ENCODE measurements at regions not wholly inside any gene's neighbourhood (a gene's known extent, or its start where the extent isn't known, plus 50 kb on each side); places are given as distances from the start of the nearest gene placed in this dataset.
"Not testable (repeated sequence)": the region's sequence is repeated elsewhere in the genome, so short reads cannot be mapped to it uniquely, and the experiment has no call there.

GRCh38 chr6:80425089-80425823 is 318.8 kb downstream of the BCKDHB start:
- RAD21 ChIA-PET (ENCODE audit: low non-redundant PET in 1 of 2, low total read pairs in 2 of 2, uncharacterized antibody in 2 of 2, unreplicated experiment in 2 of 2), result no interaction called here
- intact Hi-C loops (cut with micrococcal nuclease), result no loop called here
- no peaks in the 10 kb centered on the region for H3K36me3 ChIP-seq (ENCODE audit: control insufficient read depth in 1 of 2, insufficient read depth in 2 of 2, low read length in 2 of 2)
- DNase-seq (ENCODE audit: low read depth, low spot score), result no peak
- no peaks in the 10 kb centered on the region for H3K79me2 ChIP-seq (ENCODE audit: insufficient read depth, low read length)
- CTCF ChIA-PET, result no interaction called here
- no peak overlapping the region for H3K4me2 ChIP-seq (ENCODE audit: low read length)
- no TSS peak for BruUV-seq (replicated peaks)
- H3K9me3 ChIP-seq (ENCODE audit: control insufficient read depth in 1 of 2, insufficient read depth in 1 of 2, low read depth in 1 of 2, low read length in 2 of 2), result peaks cover 0 to 6% of the 10 kb centered on the region in 2 experiments; a peak in 1 of 4 replicates
- H3K9me2 ChIP-seq (ENCODE audit: insufficient read depth), result no peaks in the 10 kb centered on the region
- H4K20me1 ChIP-seq (ENCODE audit: insufficient read depth), result no peaks in the 10 kb centered on the region
- ATAC-seq, result no peak
- TF ChIP-seq RAD21 (IDR thresholded peaks at IDR 0.05; ENCODE audit: low read depth), result no peak
- TF ChIP-seq, protein P1, sequence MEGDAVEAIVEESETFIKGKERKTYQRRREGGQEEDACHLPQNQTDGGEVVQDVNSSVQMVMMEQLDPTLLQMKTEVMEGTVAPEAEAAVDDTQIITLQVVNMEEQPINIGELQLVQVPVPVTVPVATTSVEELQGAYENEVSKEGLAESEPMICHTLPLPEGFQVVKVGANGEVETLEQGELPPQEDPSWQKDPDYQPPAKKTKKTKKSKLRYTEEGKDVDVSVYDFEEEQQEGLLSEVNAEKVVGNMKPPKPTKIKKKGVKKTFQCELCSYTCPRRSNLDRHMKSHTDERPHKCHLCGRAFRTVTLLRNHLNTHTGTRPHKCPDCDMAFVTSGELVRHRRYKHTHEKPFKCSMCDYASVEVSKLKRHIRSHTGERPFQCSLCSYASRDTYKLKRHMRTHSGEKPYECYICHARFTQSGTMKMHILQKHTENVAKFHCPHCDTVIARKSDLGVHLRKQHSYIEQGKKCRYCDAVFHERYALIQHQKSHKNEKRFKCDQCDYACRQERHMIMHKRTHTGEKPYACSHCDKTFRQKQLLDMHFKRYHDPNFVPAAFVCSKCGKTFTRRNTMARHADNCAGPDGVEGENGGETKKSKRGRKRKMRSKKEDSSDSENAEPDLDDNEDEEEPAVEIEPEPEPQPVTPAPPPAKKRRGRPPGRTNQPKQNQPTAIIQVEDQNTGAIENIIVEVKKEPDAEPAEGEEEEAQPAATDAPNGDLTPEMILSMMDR (IDR thresholded peaks at IDR 0.05 in 2 of 3, conservative IDR thresholded peaks at IDR 0.05 in 1 of 3; ENCODE audit: borderline replicate concordance in 1 of 3, insufficient read depth in 1 of 3, low read depth in 2 of 3, low read length in 2 of 3), result 0 out of 6 replicates have a peak, but pooled peaks of 2 of the 3 experiments have one; percentile 2 to 22
- H3K27me3 ChIP-seq (ENCODE audit: insufficient read depth, low read length), result no peaks in the 10 kb centered on the region
- no peak overlapping the region for H3K27ac ChIP-seq (ENCODE audit: low read depth, low read length)
- H3K9ac ChIP-seq (ENCODE audit: low read length), result no peak overlapping the region
- H3K4me1 ChIP-seq (ENCODE audit: control insufficient read depth in 1 of 2, insufficient read depth in 2 of 2, low read length in 2 of 2), result no peaks in the 10 kb centered on the region
- no peak overlapping the region for H2AFZ ChIP-seq (ENCODE audit: low read depth, low read length, poor library complexity, severe bottlenecking)
- POLR2A ChIA-PET, result no interaction called here
- no peak overlapping the region for H3K4me3 ChIP-seq (replicated peaks in 1 of 2; ENCODE audit: low read depth in 1 of 2, low read length in 2 of 2)

DNA sequence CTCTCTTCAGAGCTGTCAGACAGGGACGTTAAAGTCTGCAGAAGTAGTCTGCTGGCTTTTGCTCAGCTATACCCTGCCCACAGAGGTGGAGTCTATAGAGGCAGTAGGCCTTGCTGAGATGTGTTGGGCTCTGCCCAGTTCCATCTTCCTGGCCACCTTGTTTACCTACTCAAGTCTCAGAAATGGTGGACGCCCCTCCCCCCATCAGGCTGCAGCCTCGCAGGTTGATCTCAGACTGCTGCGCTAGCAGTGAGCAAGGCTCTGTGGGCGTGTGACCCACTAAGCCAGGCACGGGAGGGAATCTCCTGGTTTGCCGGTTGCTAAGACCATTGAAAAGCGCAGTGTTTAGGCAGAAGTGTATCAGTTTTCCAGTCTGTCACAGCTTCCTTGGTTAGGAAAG is 305.0 kb downstream of the BCKDHB start:
- intact Hi-C loops (cut with micrococcal nuclease), result no loop called here
- TF ChIP-seq SIN3A (IDR thresholded peaks at IDR 0.05; ENCODE audit: low read depth) (no peak), EZH2phosphoT487 (IDR thresholded peaks at IDR 0.05; ENCODE audit: borderline replicate concordance) (no peak), SRF (IDR thresholded peaks at IDR 0.05; ENCODE audit: low read depth) (no peak), POLR2A (IDR thresholded peaks at IDR 0.05; ENCODE audit: borderline replicate concordance, extremely low read depth, insufficient read depth, insufficient read length) (no peak)
- CTCF ChIA-PET, result no interaction called here
- no peak overlapping the region for H2AFZ ChIP-seq (ENCODE audit: low read depth, low read length, poor library complexity, severe bottlenecking)
- H3K36me3 ChIP-seq (ENCODE audit: control insufficient read depth in 1 of 2, insufficient read depth in 2 of 2, low read length in 2 of 2), result no peaks in the 10 kb centered on the region
- POLR2A ChIA-PET, result no interaction called here
- no peak for DNase-seq (ENCODE audit: low read depth, low spot score)
- H3K4me3 ChIP-seq (replicated peaks in 1 of 2; ENCODE audit: low read depth in 1 of 2, low read length in 2 of 2), result no peak overlapping the region
- no peak overlapping the region for H3K4me2 ChIP-seq (ENCODE audit: low read length)
- H3K27ac ChIP-seq (ENCODE audit: low read depth, low read length), result no peak overlapping the region
- H3K4me1 ChIP-seq (ENCODE audit: control insufficient read depth in 1 of 2, insufficient read depth in 2 of 2, low read length in 2 of 2), result no peaks in the 10 kb centered on the region
- RAD21 ChIA-PET (ENCODE audit: low non-redundant PET in 1 of 2, low total read pairs in 2 of 2, uncharacterized antibody in 2 of 2, unreplicated experiment in 2 of 2), result no interaction called here
- no peaks in the 10 kb centered on the region for H3K27me3 ChIP-seq (ENCODE audit: insufficient read depth, low read length)
- BruUV-seq (replicated peaks), result no TSS peak
- no peak overlapping the region for H3K9ac ChIP-seq (ENCODE audit: low read length)
- H4K20me1 ChIP-seq (ENCODE audit: insufficient read depth), result no peaks in the 10 kb centered on the region
- H3K79me2 ChIP-seq (ENCODE audit: insufficient read depth, low read length), result no peaks in the 10 kb centered on the region
- H3K9me2 ChIP-seq (ENCODE audit: insufficient read depth), result no peaks in the 10 kb centered on the region
- H3K9me3 ChIP-seq (ENCODE audit: control insufficient read depth in 1 of 2, insufficient read depth in 1 of 2, low read depth in 1 of 2, low read length in 2 of 2), result no peaks in the 10 kb centered on the region
- no peak for ATAC-seq

- H3K27ac ChIP-seq (ENCODE audit: low read depth, low read length); H3K4me3 ChIP-seq (replicated peaks in 1 of 2; ENCODE audit: low read depth in 1 of 2, low read length in 2 of 2); H3K36me3 ChIP-seq (ENCODE audit: control insufficient read depth in 1 of 2, insufficient read depth in 2 of 2, low read length in 2 of 2); H3K79me2 ChIP-seq (ENCODE audit: insufficient read depth, low read length); H3K4me1 ChIP-seq (ENCODE audit: control insufficient read depth in 1 of 2, insufficient read depth in 2 of 2, low read length in 2 of 2); BruUV-seq (replicated peaks); DNase-seq (ENCODE audit: low read depth, low spot score); H4K20me1 ChIP-seq (ENCODE audit: insufficient read depth); intact Hi-C loops (cut with micrococcal nuclease); H3K9ac ChIP-seq (ENCODE audit: low read length); POLR2A ChIA-PET; ATAC-seq; H3K27me3 ChIP-seq (ENCODE audit: insufficient read depth, low read length); H3K9me3 ChIP-seq (ENCODE audit: control insufficient read depth in 1 of 2, insufficient read depth in 1 of 2, low read depth in 1 of 2, low read length in 2 of 2); CTCF ChIA-PET; RAD21 ChIA-PET (ENCODE audit: low non-redundant PET in 1 of 2, low total read pairs in 2 of 2, uncharacterized antibody in 2 of 2, unreplicated experiment in 2 of 2); H3K4me2 ChIP-seq (ENCODE audit: low read length); H2AFZ ChIP-seq (ENCODE audit: low read depth, low read length, poor library complexity, severe bottlenecking); H3K9me2 ChIP-seq (ENCODE audit: insufficient read depth): not testable (repeated sequence)
These were observed 301.5 kb downstream of the BCKDHB start for GRCh38 chr6:80407976-80408375.
